ENCODE measurements at regions not wholly inside any gene's neighbourhood (a gene's known extent, or its start where the extent isn't known, plus 50 kb on each side); places are given as distances from the start of the nearest gene placed in this dataset.
"Not testable (repeated sequence)": the region's sequence is repeated elsewhere in the genome, so short reads cannot be mapped to it uniquely, and the experiment has no call there.

- no peak for FAIRE-seq
Measured at GRCh38 chr11:122604621-122605020, 50.9 kb upstream of the UBASH3B start.

GRCh38 chr11:122601141-122602125, 54.1 kb upstream of the UBASH3B start:
- no peak for FAIRE-seq

- FAIRE-seq: no peak
Measured at GRCh38 chr11:122600290-122600689, 55.2 kb upstream of the UBASH3B start.

GRCh38 chr11:122599434-122599833, 56.1 kb upstream of the UBASH3B start:
- FAIRE-seq: no peak

- no peak for FAIRE-seq
Measured at GRCh38 chr11:122598971-122599370, 56.6 kb upstream of the UBASH3B start.

- FAIRE-seq: no peak
Measured at GRCh38 chr11:122597511-122597910, 58.0 kb upstream of the UBASH3B start.

- FAIRE-seq: no peak
Measured at GRCh38 chr11:122594986-122595645, 60.4 kb upstream of the UBASH3B start.

GRCh38 chr11:122593473-122594420, 61.8 kb upstream of the UBASH3B start:
- FAIRE-seq: no peak

GRCh38 chr11:122592641-122593040, 62.9 kb upstream of the UBASH3B start:
- FAIRE-seq: no peak

- no peak for FAIRE-seq
Measured at GRCh38 chr11:122584670-122585069, 70.9 kb upstream of the UBASH3B start.

GRCh38 chr11:122580071-122580470, 75.5 kb upstream of the UBASH3B start:
- not testable (repeated sequence) for FAIRE-seq

GRCh38 chr11:122578171-122578825, 77.2 kb upstream of the UBASH3B start:
- FAIRE-seq: no peak

- FAIRE-seq: no peak
Measured at GRCh38 chr11:122572592-122572991, 82.9 kb upstream of the UBASH3B start.

- no peak for FAIRE-seq
Measured at GRCh38 chr11:122563761-122564160, 91.8 kb upstream of the UBASH3B start.

GRCh38 chr11:122559734-122560382, 95.7 kb upstream of the UBASH3B start:
- FAIRE-seq: no peak

GRCh38 chr11:122559218-122559617, 96.3 kb upstream of the UBASH3B start:
- not testable (repeated sequence) for FAIRE-seq

GRCh38 chr11:122557163-122557562, 98.4 kb upstream of the UBASH3B start:
- not testable (repeated sequence) for FAIRE-seq

- FAIRE-seq: no peak
Measured at GRCh38 chr11:122556605-122557004, 98.9 kb upstream of the UBASH3B start.

GRCh38 chr11:122538060-122538459, 117.5 kb upstream of the UBASH3B start:
- FAIRE-seq: no peak

- no peak for FAIRE-seq
Measured at GRCh38 chr11:122524898-122525297, 130.6 kb upstream of the UBASH3B start.
